ENCODE measurements at regions not wholly inside any gene's neighbourhood (a gene's known extent, or its start where the extent isn't known, plus 50 kb on each side); places are given as distances from the start of the nearest gene placed in this dataset.

DNA sequence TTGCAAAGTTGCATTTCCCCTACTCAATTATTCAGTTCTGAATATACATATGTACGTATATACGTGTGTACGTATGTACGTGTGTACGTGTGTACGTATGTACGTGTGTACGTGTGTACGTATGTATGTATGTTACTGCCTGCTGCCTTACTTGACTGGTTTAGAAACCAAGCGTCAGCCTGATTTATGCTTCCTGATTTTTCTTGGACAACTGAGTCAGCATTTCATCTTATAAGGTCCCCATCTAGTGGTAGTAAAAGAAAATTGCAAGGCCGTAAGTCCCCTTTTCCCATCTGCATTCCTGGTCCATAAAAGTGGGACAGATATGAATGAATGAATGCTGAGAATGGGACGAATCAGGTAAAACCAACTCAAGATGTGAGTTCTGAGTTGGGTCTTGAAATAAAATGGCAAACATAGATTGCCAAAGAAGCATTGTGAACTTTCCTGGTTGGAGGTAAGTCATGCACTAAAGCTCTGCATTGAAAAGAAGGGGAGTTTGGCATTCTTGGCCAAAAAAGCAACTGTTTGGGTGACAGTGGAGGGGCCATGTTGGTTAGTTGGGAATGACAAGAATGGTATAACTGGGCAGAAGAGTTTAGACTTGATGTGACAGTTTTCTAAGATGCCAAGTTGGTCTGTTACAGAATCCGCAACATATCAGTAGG is 76.4 kb upstream of the DNAH14 start:
- H3K36me3 Mint-ChIP-seq: no peaks in the 10 kb centered on the region
- 42% methylated on average over 7 of the region's 13 CpGs for WGBS (ENCODE audit: insufficient coverage)
- DNase-seq: peak; percentile 11 to 44 (median 38)
- H3K4me3 Mint-ChIP-seq: no peak overlapping the region
- H3K9me3 ChIP-seq (replicated peaks in 1 of 2; ENCODE audit: control insufficient read depth in 1 of 2, insufficient read depth in 1 of 2, low read length in 2 of 2): no peaks in the 10 kb centered on the region
- no peak overlapping the region for H2AFZ ChIP-seq (ENCODE audit: insufficient read depth, low read depth, low read length, poor library complexity, severe bottlenecking)
- peaks cover 2 to 5% (median 2%) of the 10 kb centered on the region in 3 donors for H3K27me3 Mint-ChIP-seq (ENCODE audit: low read depth in 3 of 3)
- TF ChIP-seq, protein P1, sequence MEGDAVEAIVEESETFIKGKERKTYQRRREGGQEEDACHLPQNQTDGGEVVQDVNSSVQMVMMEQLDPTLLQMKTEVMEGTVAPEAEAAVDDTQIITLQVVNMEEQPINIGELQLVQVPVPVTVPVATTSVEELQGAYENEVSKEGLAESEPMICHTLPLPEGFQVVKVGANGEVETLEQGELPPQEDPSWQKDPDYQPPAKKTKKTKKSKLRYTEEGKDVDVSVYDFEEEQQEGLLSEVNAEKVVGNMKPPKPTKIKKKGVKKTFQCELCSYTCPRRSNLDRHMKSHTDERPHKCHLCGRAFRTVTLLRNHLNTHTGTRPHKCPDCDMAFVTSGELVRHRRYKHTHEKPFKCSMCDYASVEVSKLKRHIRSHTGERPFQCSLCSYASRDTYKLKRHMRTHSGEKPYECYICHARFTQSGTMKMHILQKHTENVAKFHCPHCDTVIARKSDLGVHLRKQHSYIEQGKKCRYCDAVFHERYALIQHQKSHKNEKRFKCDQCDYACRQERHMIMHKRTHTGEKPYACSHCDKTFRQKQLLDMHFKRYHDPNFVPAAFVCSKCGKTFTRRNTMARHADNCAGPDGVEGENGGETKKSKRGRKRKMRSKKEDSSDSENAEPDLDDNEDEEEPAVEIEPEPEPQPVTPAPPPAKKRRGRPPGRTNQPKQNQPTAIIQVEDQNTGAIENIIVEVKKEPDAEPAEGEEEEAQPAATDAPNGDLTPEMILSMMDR (IDR thresholded peaks at IDR 0.05): peak; percentile 59
- H3K4me3 ChIP-seq (replicated peaks in 1 of 3; ENCODE audit: low read depth in 2 of 3, low read length in 3 of 3): no peak overlapping the region
- no peak overlapping the region for H3K4me2 ChIP-seq (replicated peaks; ENCODE audit: extremely low read depth, low read length, poor library complexity, severe bottlenecking)
- no peak overlapping the region for H3K27ac ChIP-seq (ENCODE audit: low read depth in 1 of 2, low read length in 2 of 2)
- no peaks in the 10 kb centered on the region for H3K4me1 Mint-ChIP-seq
- H3K27ac Mint-ChIP-seq: peak overlapping the region in 1 of 7 donors; percentile 17
- no peaks in the 10 kb centered on the region for H3K9me3 Mint-ChIP-seq
- no peaks in the 10 kb centered on the region for H3K4me1 ChIP-seq (ENCODE audit: control insufficient read depth in 1 of 2, insufficient read depth in 2 of 2, low read length in 2 of 2)
- intact Hi-C loops (cut with micrococcal nuclease): loop anchor here (5.0 to 10.0 kb wide), 3 partner anchors 208 to 338 kb away; no protein-coding TSS in a partner anchor
- H4K20me1 ChIP-seq (ENCODE audit: insufficient read depth, low read length): no peaks in the 10 kb centered on the region
- H3K9ac ChIP-seq (ENCODE audit: insufficient read depth, low read length, poor library complexity, severe bottlenecking): no peak overlapping the region
- no peaks in the 10 kb centered on the region for H3K36me3 ChIP-seq (replicated peaks in 1 of 2; ENCODE audit: control insufficient read depth in 1 of 2, insufficient read depth in 2 of 2, low read length in 2 of 2)
- no peaks in the 10 kb centered on the region for H3K79me2 ChIP-seq (ENCODE audit: insufficient read depth, low read length)
- no peaks in the 10 kb centered on the region for H3K27me3 ChIP-seq (ENCODE audit: control insufficient read depth in 2 of 2, insufficient read depth in 2 of 2, low read length in 2 of 2)

DNA sequence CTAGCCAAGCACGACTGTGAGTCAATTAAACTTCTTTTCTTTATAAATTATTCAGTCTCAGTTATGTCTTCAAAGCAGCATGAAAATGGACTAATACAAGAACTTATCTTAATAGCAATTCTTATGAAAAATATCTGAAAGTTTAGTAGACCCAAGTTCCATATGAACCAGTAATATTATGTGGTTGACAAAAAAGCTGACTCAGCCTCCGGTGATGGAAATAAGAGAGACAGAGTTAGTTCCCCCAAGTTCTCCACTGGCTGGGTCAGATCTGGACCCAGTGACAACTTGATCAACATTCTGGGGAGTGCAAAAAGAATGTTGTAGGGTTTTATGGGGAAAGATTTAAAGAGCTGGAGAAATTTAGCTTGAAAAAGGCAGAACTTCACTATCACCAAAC is 72.5 kb upstream of the DNAH14 start:
- intact Hi-C loops (cut with micrococcal nuclease): loop anchor here (10.0 kb wide), 2 partner anchors 212 to 342 kb away; no protein-coding TSS in a partner anchor
- Mint-ChIP-seq H3K4me1 (no peaks in the 10 kb centered on the region), H3K27me3 (ENCODE audit: low read depth in 3 of 3) (peaks cover 1 to 7% (median 3%) of the 10 kb centered on the region in 3 donors), H3K36me3 (no peaks in the 10 kb centered on the region), H3K4me3 (no peak overlapping the region), H3K9me3 (peaks cover 0 to 2% (median 0%) of the 10 kb centered on the region in 7 donors), H3K27ac (peak overlapping the region in 1 of 7 donors; percentile 20)
- Histone ChIP-seq H3K4me1 (ENCODE audit: control insufficient read depth in 1 of 2, insufficient read depth in 2 of 2, low read length in 2 of 2) (no peaks in the 10 kb centered on the region), H3K27ac (ENCODE audit: low read depth in 1 of 2, low read length in 2 of 2) (no peak overlapping the region), H3K36me3 (replicated peaks in 1 of 2; ENCODE audit: control insufficient read depth in 1 of 2, insufficient read depth in 2 of 2, low read length in 2 of 2) (no peaks in the 10 kb centered on the region), H4K20me1 (ENCODE audit: insufficient read depth, low read length) (no peaks in the 10 kb centered on the region), H3K4me2 (replicated peaks; ENCODE audit: extremely low read depth, low read length, poor library complexity, severe bottlenecking) (no peak overlapping the region), H3K9me3 (replicated peaks in 1 of 2; ENCODE audit: control insufficient read depth in 1 of 2, insufficient read depth in 1 of 2, low read length in 2 of 2) (no peaks in the 10 kb centered on the region), H3K79me2 (ENCODE audit: insufficient read depth, low read length) (no peaks in the 10 kb centered on the region), H3K4me3 (replicated peaks in 1 of 3; ENCODE audit: low read depth in 2 of 3, low read length in 3 of 3) (no peak overlapping the region), H2AFZ (ENCODE audit: insufficient read depth, low read depth, low read length, poor library complexity, severe bottlenecking) (no peak overlapping the region), H3K27me3 (ENCODE audit: control insufficient read depth in 2 of 2, insufficient read depth in 2 of 2, low read length in 2 of 2) (no peaks in the 10 kb centered on the region), H3K9ac (ENCODE audit: insufficient read depth, low read length, poor library complexity, severe bottlenecking) (no peak overlapping the region)
- no CpG with 5 or more reads among the region's 2 CpGs for WGBS (ENCODE audit: insufficient coverage)
- DNase-seq: no peak
- TF ChIP-seq, protein P1 (IDR thresholded peaks at IDR 0.05): no peak

Measured in CD14-positive monocyte (primary cell).